SK-N-SH treated with all-trans-retinoic acid at 6 μM for 48 hours (cell line): ENCODE measurements at regions not wholly inside any gene's neighbourhood (a gene's known extent, or its start where the extent isn't known, plus 50 kb on each side); places are given as distances from the start of the nearest gene placed in this dataset.

Experiments used
- ATAC-seq: fragments of 200-7000 bp; cut with Tn5 transposase; 3 replicates; pipeline ENCODE4 v1.9.1; 2020; ENCODE audit warnings: mild to moderate bottlenecking, moderate library complexity
- BACH2 ChIP-seq: fragments of 250-450 bp; sonication (Bioruptor Pico); IDR thresholded peaks from 2 replicates; pipeline ENCODE4 v1.9.0; 2021; ENCODE audit warnings: mild to moderate bottlenecking, borderline replicate concordance
- CSDC2 ChIP-seq: fragments of 250-450 bp; sonication (Bioruptor Pico); IDR thresholded peaks from 2 replicates; pipeline ENCODE4 v1.5.0; 2020; ENCODE audit warnings: mild to moderate bottlenecking, moderate library complexity
- ESRRG ChIP-seq: fragments of 250-450 bp; sonication (Bioruptor Pico); IDR thresholded peaks from 2 replicates; pipeline ENCODE4 v1.6.1; 2021; ENCODE audit warnings: mild to moderate bottlenecking
- GLIS3 ChIP-seq: fragments of 250-450 bp; sonication (Bioruptor Pico); IDR thresholded peaks from 2 replicates; pipeline ENCODE4 v1.5.0; 2020; ENCODE audit warnings: mild to moderate bottlenecking, moderate library complexity
- OSR1 ChIP-seq: fragments of 250-450 bp; sonication (Bioruptor Pico); IDR thresholded peaks from 2 replicates; pipeline ENCODE4 v1.8.0; 2022; ENCODE audit warnings: moderate library complexity, mild to moderate bottlenecking, inconsistent platforms
- PPARA ChIP-seq: fragments of 250-450 bp; sonication (Bioruptor Pico); IDR thresholded peaks from 2 replicates; pipeline ENCODE4 v1.5.0; 2020; ENCODE audit warnings: mild to moderate bottlenecking, borderline replicate concordance
- RARB ChIP-seq: fragments of 250-450 bp; sonication (Bioruptor Pico); IDR thresholded peaks from 2 replicates; pipeline ENCODE4 v1.8.0; 2021; ENCODE audit warnings: mild to moderate bottlenecking, moderate library complexity
- SNAI2 ChIP-seq: fragments of 250-450 bp; sonication (Bioruptor Pico); IDR thresholded peaks from 2 replicates; pipeline ENCODE4 v1.5.0; 2020; ENCODE audit warnings: mild to moderate bottlenecking, moderate library complexity
- TCF4 ChIP-seq: fragments of 250-450 bp; sonication (Bioruptor Pico); IDR thresholded peaks from 2 replicates; pipeline ENCODE4 v1.8.0; 2021; ENCODE audit warnings: mild to moderate bottlenecking, moderate library complexity, borderline replicate concordance
- TOX ChIP-seq: fragments of 250-450 bp; sonication (Bioruptor Pico); IDR thresholded peaks from 2 replicates; pipeline ENCODE4 v1.8.0; 2021; ENCODE audit warnings: mild to moderate bottlenecking, moderate library complexity, borderline replicate concordance
- ZC3H10 ChIP-seq: fragments of 250-450 bp; sonication (Bioruptor Pico); IDR thresholded peaks from 2 replicates; pipeline ENCODE4 v1.5.1; 2021; ENCODE audit warnings: mild to moderate bottlenecking, moderate library complexity
- ZFP3 ChIP-seq: fragments of 250-450 bp; sonication (Bioruptor Pico); IDR thresholded peaks from 2 replicates; pipeline ENCODE4 v1.5.0; 2020; ENCODE audit warnings: mild to moderate bottlenecking, moderate library complexity
- ZFP30 ChIP-seq: fragments of 450-650 bp; formaldehyde crosslinking; IDR thresholded peaks from 2 replicates; pipeline ENCODE4 v1.5.0; 2022; ENCODE audit warnings: mild to moderate bottlenecking, moderate library complexity
- ZNF565 ChIP-seq: fragments of 450-650 bp; formaldehyde crosslinking; conservative IDR thresholded peaks from 2 replicates; pipeline ENCODE4 v1.5.0; 2020; ENCODE audit warnings: low read depth, mild to moderate bottlenecking, moderate library complexity
- ZNF70 ChIP-seq: fragments of 450-650 bp; formaldehyde crosslinking; IDR thresholded peaks from 2 replicates; pipeline ENCODE4 v1.5.0; 2020; ENCODE audit warnings: mild to moderate bottlenecking, moderate library complexity
- ZNF8 ChIP-seq: fragments of 450-650 bp; formaldehyde crosslinking; IDR thresholded peaks from 2 replicates; pipeline ENCODE4 v1.5.0; 2020; ENCODE audit warnings: mild to moderate bottlenecking, moderate library complexity
- TF ChIP-seq, protein P1 (sequence below): fragments of 250-450 bp; sonication (Bioruptor Pico); IDR thresholded peaks from 2 replicates; pipeline ENCODE4 v1.5.1; 2020; ENCODE audit warnings: low read depth, mild to moderate bottlenecking, moderate library complexity
- TF ChIP-seq, protein P2 (sequence below): fragments of 250-450 bp; sonication (Bioruptor Pico); IDR thresholded peaks from 2 replicates; pipeline ENCODE4 v1.5.1; 2021; ENCODE audit warnings: mild to moderate bottlenecking, moderate library complexity
- TF ChIP-seq, protein P3 (sequence below): fragments of 250-450 bp; sonication (Bioruptor Pico); IDR thresholded peaks from 2 replicates; pipeline ENCODE4 v1.8.0; 2020; ENCODE audit warnings: mild to moderate bottlenecking, moderate library complexity, borderline replicate concordance
- TF ChIP-seq, protein P4 (sequence below): fragments of 250-450 bp; sonication (Bioruptor Pico); IDR thresholded peaks from 2 replicates; pipeline ENCODE4 v1.5.0; 2020; ENCODE audit warnings: mild to moderate bottlenecking, moderate library complexity
- TF ChIP-seq, protein P5 (sequence below): fragments of 250-450 bp; sonication (Bioruptor Pico); IDR thresholded peaks from 2 replicates; pipeline ENCODE4 v1.8.0; 2021; ENCODE audit warnings: low read depth, mild to moderate bottlenecking, moderate library complexity, borderline replicate concordance

DNA sequence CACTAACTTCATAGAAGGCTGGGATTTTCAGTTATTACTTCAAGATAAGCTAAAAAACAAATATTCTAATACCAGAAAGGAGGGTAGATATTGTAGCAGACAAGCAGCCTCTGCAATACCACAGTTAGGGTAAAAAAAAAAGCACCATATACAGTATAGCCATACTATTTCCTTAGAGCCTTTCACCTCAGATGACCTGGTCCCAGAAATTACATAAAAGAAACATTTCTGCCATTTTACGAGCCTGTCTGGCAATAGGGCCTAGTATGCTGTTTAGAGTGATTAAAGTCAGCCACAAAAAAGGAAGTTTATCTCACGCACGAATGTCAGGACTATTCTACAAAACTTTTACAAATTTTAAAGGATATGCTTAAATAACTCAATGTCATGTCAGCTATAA, 1016.6 kb downstream of the PLOD2 start:
- no peak for ATAC-seq
- no peak for TF ChIP-seq ZFP30 (CRISPR knock-in tag)
- no peak for TF ChIP-seq ZNF70
- TF ChIP-seq OSR1 = no peak

DNA sequence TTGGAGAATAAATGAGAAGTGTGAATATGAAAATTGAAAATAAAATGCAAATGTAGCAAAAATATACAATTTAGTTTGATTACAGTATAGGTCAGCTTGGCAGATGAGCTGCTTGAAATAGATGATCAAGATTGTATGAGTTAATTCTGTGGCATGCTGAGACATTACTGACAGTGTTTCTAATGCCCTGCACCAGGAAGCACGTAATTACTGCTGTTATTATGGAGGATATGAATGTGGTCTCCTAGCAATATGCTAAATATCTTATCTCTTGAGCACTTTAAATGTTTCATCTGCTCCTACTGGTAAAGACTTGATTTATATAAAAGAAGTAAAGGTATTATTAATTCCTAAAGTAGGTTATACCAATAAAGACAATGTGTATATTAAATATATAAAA, 1015.5 kb downstream of the PLOD2 start:
- ATAC-seq = no peak
- no peak for TF ChIP-seq BACH2
- TF ChIP-seq ESRRG (CRISPR knock-in tag) = no peak
- TF ChIP-seq RARB (CRISPR knock-in tag) = no peak
- no peak for TF ChIP-seq CSDC2 (CRISPR knock-in tag)
- no peak for TF ChIP-seq ZNF565
- TF ChIP-seq PPARA (CRISPR knock-in tag) = no peak
- TF ChIP-seq TCF4 (CRISPR knock-in tag) = no peak
- TF ChIP-seq OSR1 = no peak
- TF ChIP-seq ZNF8 (CRISPR knock-in tag) = no peak
- no peak for TF ChIP-seq TOX
- TF ChIP-seq, protein P1, sequence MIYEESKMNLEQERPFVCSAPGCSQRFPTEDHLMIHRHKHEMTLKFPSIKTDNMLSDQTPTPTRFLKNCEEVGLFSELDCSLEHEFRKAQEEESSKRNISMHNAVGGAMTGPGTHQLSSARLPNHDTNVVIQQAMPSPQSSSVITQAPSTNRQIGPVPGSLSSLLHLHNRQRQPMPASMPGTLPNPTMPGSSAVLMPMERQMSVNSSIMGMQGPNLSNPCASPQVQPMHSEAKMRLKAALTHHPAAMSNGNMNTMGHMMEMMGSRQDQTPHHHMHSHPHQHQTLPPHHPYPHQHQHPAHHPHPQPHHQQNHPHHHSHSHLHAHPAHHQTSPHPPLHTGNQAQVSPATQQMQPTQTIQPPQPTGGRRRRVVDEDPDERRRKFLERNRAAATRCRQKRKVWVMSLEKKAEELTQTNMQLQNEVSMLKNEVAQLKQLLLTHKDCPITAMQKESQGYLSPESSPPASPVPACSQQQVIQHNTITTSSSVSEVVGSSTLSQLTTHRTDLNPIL (CRISPR knock-in tag) = no peak
- TF ChIP-seq, protein P2, sequence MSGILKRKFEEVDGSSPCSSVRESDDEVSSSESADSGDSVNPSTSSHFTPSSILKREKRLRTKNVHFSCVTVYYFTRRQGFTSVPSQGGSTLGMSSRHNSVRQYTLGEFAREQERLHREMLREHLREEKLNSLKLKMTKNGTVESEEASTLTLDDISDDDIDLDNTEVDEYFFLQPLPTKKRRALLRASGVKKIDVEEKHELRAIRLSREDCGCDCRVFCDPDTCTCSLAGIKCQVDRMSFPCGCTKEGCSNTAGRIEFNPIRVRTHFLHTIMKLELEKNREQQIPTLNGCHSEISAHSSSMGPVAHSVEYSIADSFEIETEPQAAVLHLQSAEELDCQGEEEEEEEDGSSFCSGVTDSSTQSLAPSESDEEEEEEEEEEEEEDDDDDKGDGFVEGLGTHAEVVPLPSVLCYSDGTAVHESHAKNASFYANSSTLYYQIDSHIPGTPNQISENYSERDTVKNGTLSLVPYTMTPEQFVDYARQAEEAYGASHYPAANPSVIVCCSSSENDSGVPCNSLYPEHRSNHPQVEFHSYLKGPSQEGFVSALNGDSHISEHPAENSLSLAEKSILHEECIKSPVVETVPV = no peak
- no peak for TF ChIP-seq ZFP30 (CRISPR knock-in tag)
- TF ChIP-seq ZNF70 = no peak
- TF ChIP-seq, protein P3, sequence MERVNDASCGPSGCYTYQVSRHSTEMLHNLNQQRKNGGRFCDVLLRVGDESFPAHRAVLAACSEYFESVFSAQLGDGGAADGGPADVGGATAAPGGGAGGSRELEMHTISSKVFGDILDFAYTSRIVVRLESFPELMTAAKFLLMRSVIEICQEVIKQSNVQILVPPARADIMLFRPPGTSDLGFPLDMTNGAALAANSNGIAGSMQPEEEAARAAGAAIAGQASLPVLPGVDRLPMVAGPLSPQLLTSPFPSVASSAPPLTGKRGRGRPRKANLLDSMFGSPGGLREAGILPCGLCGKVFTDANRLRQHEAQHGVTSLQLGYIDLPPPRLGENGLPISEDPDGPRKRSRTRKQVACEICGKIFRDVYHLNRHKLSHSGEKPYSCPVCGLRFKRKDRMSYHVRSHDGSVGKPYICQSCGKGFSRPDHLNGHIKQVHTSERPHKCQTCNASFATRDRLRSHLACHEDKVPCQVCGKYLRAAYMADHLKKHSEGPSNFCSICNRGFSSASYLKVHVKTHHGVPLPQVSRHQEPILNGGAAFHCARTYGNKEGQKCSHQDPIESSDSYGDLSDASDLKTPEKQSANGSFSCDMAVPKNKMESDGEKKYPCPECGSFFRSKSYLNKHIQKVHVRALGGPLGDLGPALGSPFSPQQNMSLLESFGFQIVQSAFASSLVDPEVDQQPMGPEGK = no peak
- TF ChIP-seq, protein P4, sequence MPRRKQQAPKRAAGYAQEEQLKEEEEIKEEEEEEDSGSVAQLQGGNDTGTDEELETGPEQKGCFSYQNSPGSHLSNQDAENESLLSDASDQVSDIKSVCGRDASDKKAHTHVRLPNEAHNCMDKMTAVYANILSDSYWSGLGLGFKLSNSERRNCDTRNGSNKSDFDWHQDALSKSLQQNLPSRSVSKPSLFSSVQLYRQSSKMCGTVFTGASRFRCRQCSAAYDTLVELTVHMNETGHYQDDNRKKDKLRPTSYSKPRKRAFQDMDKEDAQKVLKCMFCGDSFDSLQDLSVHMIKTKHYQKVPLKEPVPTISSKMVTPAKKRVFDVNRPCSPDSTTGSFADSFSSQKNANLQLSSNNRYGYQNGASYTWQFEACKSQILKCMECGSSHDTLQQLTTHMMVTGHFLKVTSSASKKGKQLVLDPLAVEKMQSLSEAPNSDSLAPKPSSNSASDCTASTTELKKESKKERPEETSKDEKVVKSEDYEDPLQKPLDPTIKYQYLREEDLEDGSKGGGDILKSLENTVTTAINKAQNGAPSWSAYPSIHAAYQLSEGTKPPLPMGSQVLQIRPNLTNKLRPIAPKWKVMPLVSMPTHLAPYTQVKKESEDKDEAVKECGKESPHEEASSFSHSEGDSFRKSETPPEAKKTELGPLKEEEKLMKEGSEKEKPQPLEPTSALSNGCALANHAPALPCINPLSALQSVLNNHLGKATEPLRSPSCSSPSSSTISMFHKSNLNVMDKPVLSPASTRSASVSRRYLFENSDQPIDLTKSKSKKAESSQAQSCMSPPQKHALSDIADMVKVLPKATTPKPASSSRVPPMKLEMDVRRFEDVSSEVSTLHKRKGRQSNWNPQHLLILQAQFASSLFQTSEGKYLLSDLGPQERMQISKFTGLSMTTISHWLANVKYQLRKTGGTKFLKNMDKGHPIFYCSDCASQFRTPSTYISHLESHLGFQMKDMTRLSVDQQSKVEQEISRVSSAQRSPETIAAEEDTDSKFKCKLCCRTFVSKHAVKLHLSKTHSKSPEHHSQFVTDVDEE (CRISPR knock-in tag) = no peak
- no peak for TF ChIP-seq SNAI2 (CRISPR knock-in tag)
- no peak for TF ChIP-seq ZC3H10 (CRISPR knock-in tag)
- TF ChIP-seq ZFP3 (CRISPR knock-in tag) = no peak
- TF ChIP-seq, protein P5, sequence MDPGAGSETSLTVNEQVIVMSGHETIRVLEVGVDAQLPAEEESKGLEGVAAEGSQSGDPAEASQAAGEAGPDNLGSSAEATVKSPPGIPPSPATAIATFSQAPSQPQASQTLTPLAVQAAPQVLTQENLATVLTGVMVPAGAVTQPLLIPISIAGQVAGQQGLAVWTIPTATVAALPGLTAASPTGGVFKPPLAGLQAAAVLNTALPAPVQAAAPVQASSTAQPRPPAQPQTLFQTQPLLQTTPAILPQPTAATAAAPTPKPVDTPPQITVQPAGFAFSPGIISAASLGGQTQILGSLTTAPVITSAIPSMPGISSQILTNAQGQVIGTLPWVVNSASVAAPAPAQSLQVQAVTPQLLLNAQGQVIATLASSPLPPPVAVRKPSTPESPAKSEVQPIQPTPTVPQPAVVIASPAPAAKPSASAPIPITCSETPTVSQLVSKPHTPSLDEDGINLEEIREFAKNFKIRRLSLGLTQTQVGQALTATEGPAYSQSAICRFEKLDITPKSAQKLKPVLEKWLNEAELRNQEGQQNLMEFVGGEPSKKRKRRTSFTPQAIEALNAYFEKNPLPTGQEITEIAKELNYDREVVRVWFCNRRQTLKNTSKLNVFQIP = no peak

DNA sequence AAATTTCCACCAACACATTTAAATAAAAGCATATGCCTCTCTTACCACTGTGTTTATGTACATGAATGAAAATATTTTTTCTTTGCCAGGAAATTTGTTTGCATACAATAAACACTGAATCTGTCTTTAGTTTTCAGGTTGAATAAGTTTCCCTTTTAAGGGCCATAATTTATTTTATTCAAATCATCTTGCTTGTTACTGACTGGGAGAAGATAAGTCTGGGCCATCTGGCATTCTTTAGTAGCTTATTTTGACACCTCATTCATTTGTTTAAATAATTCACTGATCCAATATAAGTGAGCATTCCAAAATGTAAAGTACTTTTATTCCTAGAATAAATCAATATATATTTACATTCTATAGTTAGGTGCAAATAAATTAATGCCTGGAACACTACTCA, 1001.3 kb downstream of the PLOD2 start:
- no peak for ATAC-seq
- TF ChIP-seq ZNF8 (CRISPR knock-in tag) (no peak), ZFP30 (CRISPR knock-in tag) (no peak), OSR1 (no peak), PPARA (CRISPR knock-in tag) (no peak), ZFP3 (CRISPR knock-in tag) (no peak), TCF4 (CRISPR knock-in tag) (no peak), CSDC2 (CRISPR knock-in tag) (no peak), ESRRG (CRISPR knock-in tag) (no peak), ZC3H10 (CRISPR knock-in tag) (no peak), GLIS3 (CRISPR knock-in tag) (no peak)
- TF ChIP-seq, protein P1 (CRISPR knock-in tag) = no peak
- TF ChIP-seq, protein P3 = no peak
- TF ChIP-seq, protein P4 (CRISPR knock-in tag) = no peak
